ENCODE measurements at regions not wholly inside any gene's neighbourhood (a gene's known extent, or its start where the extent isn't known, plus 50 kb on each side); places are given as distances from the start of the nearest gene placed in this dataset.

DNA sequence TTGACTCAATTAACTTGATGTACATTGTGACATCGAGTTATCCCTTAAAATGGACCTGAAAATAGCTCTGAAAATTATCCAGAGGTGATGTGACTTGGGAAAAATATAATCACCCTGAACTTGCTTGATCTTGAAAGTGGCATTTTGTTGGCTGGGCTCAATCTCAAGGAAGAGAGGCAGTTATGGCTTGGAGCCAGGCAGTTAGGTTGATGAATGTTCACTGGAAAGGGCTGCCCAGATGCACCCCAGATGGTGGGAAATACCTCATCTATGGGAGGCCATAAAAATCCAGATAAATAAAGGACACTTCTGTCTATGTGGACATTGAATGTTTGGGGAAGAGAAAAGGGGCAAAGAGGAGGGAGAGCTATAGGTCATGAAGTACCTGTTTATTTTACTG is 55.7 kb upstream of the OR5AN1 start:
- no peak for FAIRE-seq
- TF ChIP-seq POLR2AphosphoS5 (IDR thresholded peaks at IDR 0.05; ENCODE audit: low read depth, low read length) = no peak
- TF ChIP-seq POLR2A (IDR thresholded peaks at IDR 0.05; ENCODE audit: low read depth, low read length) = no peak
- TF ChIP-seq TAF1 (IDR thresholded peaks at IDR 0.05; ENCODE audit: borderline replicate concordance, low read depth, low read length) = no peak

DNA sequence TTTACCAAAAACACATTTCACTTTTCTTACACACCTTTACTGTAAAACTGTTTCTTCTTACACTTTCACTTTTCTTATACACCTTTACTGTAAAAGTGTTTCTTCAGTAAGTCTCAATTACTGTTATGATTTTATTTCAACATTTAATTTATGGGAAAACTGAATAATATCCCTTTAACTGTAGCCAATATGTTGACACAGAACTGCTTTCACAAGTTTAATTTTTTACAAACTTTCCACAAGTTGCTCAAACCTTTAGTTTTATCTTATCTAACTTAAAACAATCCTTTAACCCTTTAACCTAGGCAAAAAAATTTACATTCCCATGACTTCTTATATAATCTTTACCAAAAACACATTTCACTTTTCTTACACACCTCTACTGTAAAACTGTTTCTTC is 63.3 kb upstream of the OR5AN1 start:
- FAIRE-seq = peak; percentile 67
- TF ChIP-seq POLR2AphosphoS5 (IDR thresholded peaks at IDR 0.05; ENCODE audit: low read depth, low read length) (no peak), POLR2A (IDR thresholded peaks at IDR 0.05; ENCODE audit: low read depth, low read length) (no peak), TAF1 (IDR thresholded peaks at IDR 0.05; ENCODE audit: borderline replicate concordance, low read depth, low read length) (no peak)

More for the DNA sequence above, 55.7 kb upstream of the OR5AN1 start:
- no peak for DNase-seq (ENCODE audit: insufficient read length)

DNA sequence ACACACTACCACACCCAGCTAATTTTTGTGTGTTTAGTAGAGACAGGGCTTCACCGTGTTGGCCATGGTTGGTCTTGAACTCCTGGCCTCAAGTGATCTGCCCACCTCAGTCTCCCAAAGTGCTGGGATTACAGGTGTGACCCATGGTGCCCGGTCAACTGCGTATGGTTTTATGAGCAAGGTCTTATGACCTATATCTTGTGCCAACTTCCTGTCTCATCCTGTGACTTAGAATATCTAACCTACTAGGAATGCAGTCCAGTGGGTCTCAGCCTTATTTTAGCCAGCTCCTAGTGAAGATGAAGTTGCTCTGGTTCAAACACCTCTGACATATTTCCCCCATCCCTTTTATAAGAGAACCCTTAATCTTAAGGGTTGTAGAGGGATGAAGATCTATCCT is 66.1 kb upstream of the OR5AN1 start:
- TF ChIP-seq POLR2A (IDR thresholded peaks at IDR 0.05; ENCODE audit: low read depth, low read length) = no peak
- no peak for TF ChIP-seq POLR2AphosphoS5 (IDR thresholded peaks at IDR 0.05; ENCODE audit: low read depth, low read length)
- TF ChIP-seq TAF1 (IDR thresholded peaks at IDR 0.05; ENCODE audit: borderline replicate concordance, low read depth, low read length) = no peak
- DNase-seq (ENCODE audit: insufficient read length) (no peak), FAIRE-seq (peak; percentile 36)

More for the DNA sequence above, 63.3 kb upstream of the OR5AN1 start:
- DNase-seq (ENCODE audit: insufficient read length) = no peak

DNA sequence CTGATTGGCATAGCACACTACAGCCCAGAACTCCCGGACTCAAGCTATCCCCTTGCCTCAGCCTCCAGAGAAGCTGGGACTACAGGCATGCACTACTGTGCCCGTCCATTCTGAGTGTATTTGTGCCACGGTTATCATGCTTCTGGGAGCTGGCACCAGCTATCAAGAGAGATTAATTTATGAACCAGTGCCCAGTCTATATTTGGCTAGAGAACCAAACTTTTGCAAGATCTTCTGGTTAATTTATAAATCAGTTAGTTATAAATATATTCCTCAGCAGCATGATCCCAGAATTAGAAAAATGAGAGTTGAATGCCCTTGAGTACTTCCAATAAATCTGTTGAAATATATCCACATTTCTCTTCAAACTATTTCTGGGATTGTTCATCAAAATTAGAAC is 67.5 kb upstream of the OR5AN1 start:
- TF ChIP-seq POLR2AphosphoS5 (IDR thresholded peaks at IDR 0.05; ENCODE audit: low read depth, low read length) = no peak
- no peak for TF ChIP-seq TAF1 (IDR thresholded peaks at IDR 0.05; ENCODE audit: borderline replicate concordance, low read depth, low read length)
- no peak for TF ChIP-seq POLR2A (IDR thresholded peaks at IDR 0.05; ENCODE audit: low read depth, low read length)
- FAIRE-seq (no peak), DNase-seq (ENCODE audit: insufficient read length) (no peak)

DNA sequence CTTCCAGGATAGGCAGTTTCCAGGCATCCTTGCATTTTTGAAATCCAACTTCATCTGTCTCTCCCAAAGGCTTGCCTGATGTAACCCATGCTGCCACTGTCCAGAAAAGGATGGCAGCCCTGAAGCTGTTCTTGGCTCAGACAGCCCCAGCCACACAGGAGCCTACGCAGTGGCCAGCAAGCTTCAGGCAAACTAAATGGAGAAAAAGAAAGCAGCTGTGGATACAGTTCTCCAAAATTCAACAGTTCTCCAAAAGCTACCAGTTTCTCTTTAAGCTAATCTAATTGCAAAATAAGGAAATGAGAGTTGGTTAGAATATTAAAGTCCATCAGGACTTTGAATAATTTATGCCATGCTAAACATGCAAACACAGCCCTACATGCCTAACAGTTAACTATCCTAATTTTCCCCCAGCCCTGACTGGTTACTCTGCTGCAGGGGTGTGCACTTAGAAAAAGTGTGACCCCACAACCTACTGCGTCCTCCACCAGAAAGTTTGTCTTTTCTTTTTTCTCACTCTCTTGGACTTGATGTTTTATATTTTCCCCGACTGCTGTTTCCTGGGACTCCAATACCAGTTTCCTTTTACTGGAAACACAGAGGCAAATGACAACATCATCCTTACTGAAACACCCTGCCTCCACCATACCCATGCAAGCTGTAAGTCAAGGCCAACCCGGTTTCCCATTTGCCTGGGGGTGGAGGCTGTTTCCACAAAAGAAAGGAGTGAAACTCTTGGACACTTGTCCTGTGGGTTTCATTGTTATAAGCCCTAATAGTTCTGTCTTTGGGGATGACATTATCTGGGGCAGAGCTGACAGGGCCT is 69.1 kb upstream of the OR5AN1 start:
- FAIRE-seq (peak; percentile 9), DNase-seq (ENCODE audit: insufficient read length) (no peak)
- TF ChIP-seq POLR2A (IDR thresholded peaks at IDR 0.05; ENCODE audit: low read depth, low read length) = no peak
- no peak for TF ChIP-seq POLR2AphosphoS5 (IDR thresholded peaks at IDR 0.05; ENCODE audit: low read depth, low read length)
- TF ChIP-seq TAF1 (IDR thresholded peaks at IDR 0.05; ENCODE audit: borderline replicate concordance, low read depth, low read length) = no peak

DNA sequence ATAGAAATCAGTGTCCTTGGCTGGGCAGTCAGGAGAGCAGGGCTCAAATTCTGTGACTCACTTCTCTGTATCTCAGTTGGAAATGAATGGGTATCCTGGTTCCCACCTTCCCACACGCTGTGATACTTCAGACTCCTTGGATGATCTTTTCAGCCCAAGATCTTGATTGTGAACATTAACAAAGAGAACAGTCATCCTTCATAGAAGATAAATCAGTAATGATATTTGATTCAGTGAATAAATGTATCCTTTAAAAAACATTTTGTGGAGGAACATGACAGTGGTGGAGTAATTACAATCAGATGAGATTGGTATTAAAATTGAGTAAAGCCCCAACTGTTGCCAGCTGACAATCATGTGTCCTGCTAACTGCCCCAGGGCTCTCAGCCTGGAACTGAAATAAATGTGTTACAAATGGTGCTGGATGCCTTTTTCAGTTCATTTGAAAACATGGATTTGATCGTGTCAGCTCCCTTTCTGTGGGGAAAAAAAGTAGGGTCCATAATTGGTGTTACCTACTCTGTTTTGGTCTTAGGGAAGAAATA is 72.9 kb upstream of the OR5AN1 start:
- FAIRE-seq = peak; percentile 5
- TF ChIP-seq POLR2AphosphoS5 (IDR thresholded peaks at IDR 0.05; ENCODE audit: low read depth, low read length) (no peak), TAF1 (IDR thresholded peaks at IDR 0.05; ENCODE audit: borderline replicate concordance, low read depth, low read length) (no peak), POLR2A (IDR thresholded peaks at IDR 0.05; ENCODE audit: low read depth, low read length) (no peak)
- no peak for DNase-seq (ENCODE audit: insufficient read length)

DNA sequence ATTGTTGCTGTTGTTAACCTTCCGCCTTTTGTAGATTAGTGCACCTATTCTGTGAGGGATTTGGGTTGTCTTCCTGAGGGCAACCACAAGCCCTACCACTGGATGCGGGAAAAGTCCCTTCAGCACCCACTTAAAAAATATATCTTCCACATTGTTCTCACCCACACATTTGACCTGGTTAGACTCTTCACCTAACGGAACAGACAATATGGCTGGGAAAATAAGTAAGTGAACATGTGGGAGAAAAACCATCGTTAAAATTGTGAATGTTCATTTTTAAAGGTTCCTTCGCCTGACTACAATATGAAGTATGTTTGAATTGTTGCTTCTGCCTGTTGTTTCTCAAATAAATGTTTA is 72.0 kb upstream of the MPEG1 start:
- no peak for TF ChIP-seq POLR2A (IDR thresholded peaks at IDR 0.05; ENCODE audit: low read depth, low read length)
- TF ChIP-seq TAF1 (IDR thresholded peaks at IDR 0.05; ENCODE audit: borderline replicate concordance, low read depth, low read length) = no peak
- TF ChIP-seq POLR2AphosphoS5 (IDR thresholded peaks at IDR 0.05; ENCODE audit: low read depth, low read length) = no peak
- DNase-seq (ENCODE audit: insufficient read length) (no peak), FAIRE-seq (no peak)

DNA sequence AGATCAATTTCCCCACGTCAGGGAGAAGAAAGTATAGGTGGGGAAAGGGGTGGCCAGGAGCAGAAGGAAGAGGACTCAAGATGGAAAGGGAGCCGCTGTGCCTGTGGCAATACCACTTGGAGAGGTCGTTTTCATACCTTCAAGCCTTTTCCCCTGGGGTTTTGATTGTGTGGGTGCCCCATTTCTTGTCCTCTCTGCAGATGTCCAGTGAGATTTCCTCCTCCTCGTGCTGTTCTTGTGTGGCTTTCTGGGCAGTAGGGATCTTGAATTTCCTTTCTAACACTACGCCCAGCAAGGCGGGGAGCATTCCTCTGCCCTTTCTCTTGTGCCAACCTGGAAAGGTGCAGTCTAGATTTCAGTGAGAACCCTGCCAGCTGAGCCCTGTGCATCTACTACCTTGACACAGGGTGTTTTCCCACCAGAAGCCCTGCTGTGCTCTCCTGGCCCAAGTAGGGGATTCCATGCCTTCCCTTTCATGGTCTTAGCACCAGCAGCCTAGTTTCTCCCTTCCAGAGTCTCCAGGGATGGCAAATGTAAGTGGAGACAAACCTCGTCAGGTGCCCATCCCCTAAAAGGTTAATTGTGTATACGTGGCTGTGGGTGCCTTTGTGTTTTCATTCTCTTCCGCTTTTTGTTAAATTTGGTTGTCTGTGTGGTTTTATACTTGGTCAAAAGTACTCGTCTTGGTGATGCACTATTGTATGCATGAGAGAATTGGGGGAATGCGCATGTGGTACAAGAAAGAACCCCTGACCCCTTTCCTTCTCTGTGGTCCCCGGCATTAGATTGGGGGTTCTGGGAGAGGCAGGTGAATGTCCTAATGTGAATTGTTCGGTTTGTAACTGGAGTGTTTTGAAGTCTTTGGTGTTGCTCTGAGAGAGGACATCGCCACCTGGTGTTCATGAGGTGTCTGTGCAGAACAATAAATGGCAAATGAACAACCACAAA is 71.4 kb upstream of the MPEG1 start:
- DNase-seq (ENCODE audit: insufficient read length) (no peak), FAIRE-seq (peak; percentile 99)
- TF ChIP-seq TAF1 (IDR thresholded peaks at IDR 0.05; ENCODE audit: borderline replicate concordance, low read depth, low read length) = no peak
- no peak for TF ChIP-seq POLR2A (IDR thresholded peaks at IDR 0.05; ENCODE audit: low read depth, low read length)
- no peak for TF ChIP-seq POLR2AphosphoS5 (IDR thresholded peaks at IDR 0.05; ENCODE audit: low read depth, low read length)

DNA sequence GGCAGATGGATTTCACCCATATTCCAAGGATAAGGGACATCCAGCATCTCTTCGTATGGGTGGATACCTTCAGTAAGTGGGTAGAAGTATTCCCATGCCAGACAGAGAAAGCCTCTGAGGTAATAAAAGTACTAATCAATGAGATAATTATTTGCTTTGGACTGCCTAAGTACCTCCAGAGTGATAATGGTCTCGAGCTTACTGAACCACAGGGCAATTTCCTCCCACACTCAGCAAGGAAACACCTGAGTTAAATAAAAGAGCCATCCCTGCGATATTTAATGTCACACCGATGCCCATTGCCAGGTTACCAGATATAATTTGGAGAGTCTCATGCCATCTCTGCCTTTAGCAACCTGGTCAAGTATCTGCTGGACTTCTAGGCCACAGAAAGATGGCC is 70.6 kb upstream of the MPEG1 start:
- DNase-seq (ENCODE audit: insufficient read length) = no peak
- TF ChIP-seq TAF1 (IDR thresholded peaks at IDR 0.05; ENCODE audit: borderline replicate concordance, low read depth, low read length) = no peak
- no peak for TF ChIP-seq POLR2AphosphoS5 (IDR thresholded peaks at IDR 0.05; ENCODE audit: low read depth, low read length)
- TF ChIP-seq POLR2A (IDR thresholded peaks at IDR 0.05; ENCODE audit: low read depth, low read length) = no peak
- no peak for FAIRE-seq

DNA sequence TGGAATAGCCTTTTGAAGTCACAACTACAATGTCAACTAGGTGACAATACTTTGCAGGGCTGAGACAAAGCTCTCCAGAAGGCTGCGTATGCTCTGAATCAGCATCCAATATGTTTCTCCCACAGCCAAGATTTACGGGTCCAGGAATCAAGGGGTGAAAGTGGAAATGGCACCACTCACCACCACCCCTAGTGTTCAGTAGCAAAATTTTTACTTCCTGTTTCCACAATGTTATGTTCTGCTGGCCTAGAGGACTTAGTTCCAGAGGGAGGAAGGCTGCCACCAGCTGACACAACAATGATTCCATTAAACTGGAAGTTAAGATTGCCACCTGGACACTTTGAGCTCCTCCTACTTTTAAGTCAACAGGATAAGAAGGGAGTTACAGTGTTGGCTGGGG is 68.5 kb upstream of the MPEG1 start:
- FAIRE-seq (no peak), DNase-seq (ENCODE audit: insufficient read length) (no peak)
- TF ChIP-seq TAF1 (IDR thresholded peaks at IDR 0.05; ENCODE audit: borderline replicate concordance, low read depth, low read length) (no peak), POLR2AphosphoS5 (IDR thresholded peaks at IDR 0.05; ENCODE audit: low read depth, low read length) (no peak), POLR2A (IDR thresholded peaks at IDR 0.05; ENCODE audit: low read depth, low read length) (no peak)

DNA sequence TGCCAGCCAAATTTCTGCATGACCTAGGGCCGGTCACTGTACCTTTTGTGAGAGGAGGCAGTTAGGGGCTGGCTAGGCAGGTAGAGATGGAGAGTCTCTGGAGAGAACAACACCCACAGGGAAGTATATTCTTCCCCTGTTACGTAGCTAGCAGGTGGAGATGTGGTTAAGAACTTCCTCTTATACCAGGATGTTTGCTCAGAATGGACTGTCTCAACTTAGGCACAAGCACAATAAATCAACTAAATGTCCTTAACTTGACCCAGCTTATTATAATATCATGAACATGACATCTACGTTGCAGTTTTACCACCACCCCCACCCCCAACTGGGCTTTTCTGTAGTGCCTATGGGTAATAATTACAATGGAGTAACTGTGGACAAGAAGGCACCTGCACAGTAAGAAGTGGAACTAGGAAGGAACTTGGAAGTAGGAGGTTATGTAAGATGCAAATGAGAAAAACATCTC is 60.7 kb upstream of the MPEG1 start:
- FAIRE-seq = peak; percentile 98
- TF ChIP-seq POLR2A (IDR thresholded peaks at IDR 0.05; ENCODE audit: low read depth, low read length) = 0 out of 2 replicates have a peak, but pooled peaks have one; percentile 40
- TF ChIP-seq POLR2AphosphoS5 (IDR thresholded peaks at IDR 0.05; ENCODE audit: low read depth, low read length) = no peak
- DNase-seq (ENCODE audit: insufficient read length) = no peak

Data from GM12892 (cell line).